ENCODE measurements at regions not wholly inside any gene's neighbourhood (a gene's known extent, or its start where the extent isn't known, plus 50 kb on each side); places are given as distances from the start of the nearest gene placed in this dataset.

DNA sequence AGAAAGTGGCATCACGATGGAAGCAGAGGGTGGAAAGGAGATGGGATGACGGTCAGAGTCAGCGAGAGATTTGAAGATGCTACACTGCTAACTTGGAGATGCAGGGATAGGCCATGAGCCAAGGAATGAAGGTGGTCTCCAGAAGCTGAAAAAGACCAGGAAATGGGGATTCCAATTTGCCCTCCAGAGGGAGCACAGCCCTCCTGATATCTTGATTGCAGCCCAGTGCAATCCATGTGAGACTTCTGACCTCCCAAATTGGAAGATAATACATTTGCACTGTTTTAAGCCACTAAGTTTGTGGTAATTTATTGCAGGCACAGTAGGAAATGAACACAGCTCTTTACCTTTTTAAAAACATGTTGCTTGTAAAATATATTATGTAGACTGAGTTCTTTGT lies 549.5 kb downstream of the VRK1 start:
- Histone ChIP-seq H3K4me1 (ENCODE audit: control insufficient read depth, extremely low read depth, insufficient read depth, low read length) (no peaks in the 10 kb centered on the region), H3K4me3 (replicated peaks in 1 of 3; ENCODE audit: insufficient read depth in 1 of 3, low read depth in 1 of 3, low read length in 3 of 3) (no peak overlapping the region), H3K9me3 (replicated peaks; ENCODE audit: control insufficient read depth, insufficient read depth, low read length) (peaks cover 10% of the 10 kb centered on the region), H3K9ac (replicated peaks; ENCODE audit: extremely low read depth, insufficient read depth, low read length) (no peak overlapping the region), H3K4me2 (ENCODE audit: insufficient read depth, low read length) (no peak overlapping the region), H3K27me3 (ENCODE audit: control insufficient read depth in 2 of 2, insufficient read depth in 2 of 2, low read length in 2 of 2) (no peaks in the 10 kb centered on the region), H3K27ac (ENCODE audit: insufficient read depth, low read depth, low read length) (no peak overlapping the region), H3K36me3 (ENCODE audit: control insufficient read depth in 2 of 2, extremely low read depth in 1 of 2, insufficient read depth in 2 of 2, low read length in 2 of 2) (no peaks in the 10 kb centered on the region), H2AFZ (ENCODE audit: low read depth, low read length) (no peak overlapping the region), H4K20me1 (replicated peaks; ENCODE audit: control insufficient read depth, extremely low read depth, insufficient read depth, low read length) (no peaks in the 10 kb centered on the region), H3K9me1 (replicated peaks; ENCODE audit: control insufficient read depth, extremely low read depth, insufficient read depth, low read length) (no peaks in the 10 kb centered on the region), H3K79me2 (ENCODE audit: control insufficient read depth, insufficient read depth, low read length) (no peaks in the 10 kb centered on the region)
- ChIA-PET CTCF (no interaction called here), POLR2A (no interaction called here)
- dilution Hi-C loops (cut with MboI; ENCODE audit: extremely low pct_ligation_motif_present, low sequenced_read_pairs) = no loop called here
- intact Hi-C loops (cut with micrococcal nuclease) = no loop called here
- DNase-seq (ENCODE audit: low read depth, low spot score) = no peak
- TF ChIP-seq MYC (IDR thresholded peaks at IDR 0.05; ENCODE audit: low read depth, low read length) (no peak), EZH2 (IDR thresholded peaks at IDR 0.05; ENCODE audit: borderline replicate concordance, low read depth, low read length, severe bottlenecking) (no peak), POLR2A (IDR thresholded peaks at IDR 0.05; ENCODE audit: low read depth, low read length) (no peak), JUN (IDR thresholded peaks at IDR 0.05; ENCODE audit: borderline replicate concordance, insufficient read depth, insufficient read length, low read depth) (no peak), POLR2AphosphoS5 (IDR thresholded peaks at IDR 0.05; ENCODE audit: insufficient read depth, low read depth, low read length) (no peak), FOS (IDR thresholded peaks at IDR 0.05; ENCODE audit: borderline replicate concordance, insufficient read depth, low read length) (no peak), GATA2 (IDR thresholded peaks at IDR 0.05; ENCODE audit: insufficient read depth, insufficient read length, low read depth, low read length) (no peak)
- TF ChIP-seq, protein P1, sequence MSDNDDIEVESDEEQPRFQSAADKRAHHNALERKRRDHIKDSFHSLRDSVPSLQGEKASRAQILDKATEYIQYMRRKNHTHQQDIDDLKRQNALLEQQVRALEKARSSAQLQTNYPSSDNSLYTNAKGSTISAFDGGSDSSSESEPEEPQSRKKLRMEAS (IDR thresholded peaks at IDR 0.05; ENCODE audit: insufficient read depth, insufficient read length) = no peak
- TF ChIP-seq, protein P2, sequence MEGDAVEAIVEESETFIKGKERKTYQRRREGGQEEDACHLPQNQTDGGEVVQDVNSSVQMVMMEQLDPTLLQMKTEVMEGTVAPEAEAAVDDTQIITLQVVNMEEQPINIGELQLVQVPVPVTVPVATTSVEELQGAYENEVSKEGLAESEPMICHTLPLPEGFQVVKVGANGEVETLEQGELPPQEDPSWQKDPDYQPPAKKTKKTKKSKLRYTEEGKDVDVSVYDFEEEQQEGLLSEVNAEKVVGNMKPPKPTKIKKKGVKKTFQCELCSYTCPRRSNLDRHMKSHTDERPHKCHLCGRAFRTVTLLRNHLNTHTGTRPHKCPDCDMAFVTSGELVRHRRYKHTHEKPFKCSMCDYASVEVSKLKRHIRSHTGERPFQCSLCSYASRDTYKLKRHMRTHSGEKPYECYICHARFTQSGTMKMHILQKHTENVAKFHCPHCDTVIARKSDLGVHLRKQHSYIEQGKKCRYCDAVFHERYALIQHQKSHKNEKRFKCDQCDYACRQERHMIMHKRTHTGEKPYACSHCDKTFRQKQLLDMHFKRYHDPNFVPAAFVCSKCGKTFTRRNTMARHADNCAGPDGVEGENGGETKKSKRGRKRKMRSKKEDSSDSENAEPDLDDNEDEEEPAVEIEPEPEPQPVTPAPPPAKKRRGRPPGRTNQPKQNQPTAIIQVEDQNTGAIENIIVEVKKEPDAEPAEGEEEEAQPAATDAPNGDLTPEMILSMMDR (IDR thresholded peaks at IDR 0.05; ENCODE audit: extremely low read depth in 1 of 2, insufficient read depth in 1 of 2, low read depth in 1 of 2, low read length in 2 of 2) = no peak
- no peak for FAIRE-seq
- BruUV-seq (replicated peaks) = no TSS peak
